ENCODE measurements at regions not wholly inside any gene's neighbourhood (a gene's known extent, or its start where the extent isn't known, plus 50 kb on each side); places are given as distances from the start of the nearest gene placed in this dataset.

GRCh38 chr5:61261136-61261535, 70.9 kb upstream of the ZSWIM6 start:
- no peak for ATAC-seq
- H3K4me1 Mint-ChIP-seq = no peaks in the 10 kb centered on the region
- H3K27me3 ChIP-seq (ENCODE audit: control insufficient read depth, insufficient read depth, low read length) = peaks cover 2% of the 10 kb centered on the region

GRCh38 chr5:61262080-61262479, 70.0 kb upstream of the ZSWIM6 start:
- no peaks in the 10 kb centered on the region for H3K4me1 Mint-ChIP-seq
- Histone ChIP-seq H3K27ac (ENCODE audit: low read length) (no peak overlapping the region), H3K4me3 (ENCODE audit: low read length) (no peak overlapping the region), H3K9me3 (ENCODE audit: control insufficient read depth, insufficient read depth, low read length) (no peaks in the 10 kb centered on the region), H3K4me1 (ENCODE audit: control insufficient read depth, insufficient read depth, low read length) (no peaks in the 10 kb centered on the region), H3K27me3 (ENCODE audit: control insufficient read depth, insufficient read depth, low read length) (peaks cover 2% of the 10 kb centered on the region), H3K36me3 (ENCODE audit: control insufficient read depth, insufficient read depth, low read length) (no peaks in the 10 kb centered on the region)
- no peaks in the 10 kb centered on the region for H3K9me3 Mint-ChIP-seq
- ATAC-seq = no peak
- no peaks in the 10 kb centered on the region for H3K36me3 Mint-ChIP-seq
- no peak overlapping the region for H3K27ac Mint-ChIP-seq
- H3K27me3 Mint-ChIP-seq (ENCODE audit: low read depth in 2 of 2) = peaks cover 0 to 6% of the 10 kb centered on the region in 2 donors
- WGBS (ENCODE audit: insufficient coverage) = 90% methylated on average over 4 of the region's 5 CpGs
- TF ChIP-seq CTCF (IDR thresholded peaks at IDR 0.05) = no peak
- no peak overlapping the region for H3K4me3 Mint-ChIP-seq
- DNase-seq = no peak
- intact Hi-C loops (cut with micrococcal nuclease) = no loop called here

More at GRCh38 chr5:61261136-61261535, 70.9 kb upstream of the ZSWIM6 start:
- no peaks in the 10 kb centered on the region for H3K9me3 Mint-ChIP-seq
- Histone ChIP-seq H3K4me3 (ENCODE audit: low read length) (no peak overlapping the region), H3K9me3 (ENCODE audit: control insufficient read depth, insufficient read depth, low read length) (no peaks in the 10 kb centered on the region), H3K4me1 (ENCODE audit: control insufficient read depth, insufficient read depth, low read length) (no peaks in the 10 kb centered on the region), H3K27ac (ENCODE audit: low read length) (no peak overlapping the region), H3K36me3 (ENCODE audit: control insufficient read depth, insufficient read depth, low read length) (no peaks in the 10 kb centered on the region)
- intact Hi-C loops (cut with micrococcal nuclease) = no loop called here
- peaks cover 0 to 5% of the 10 kb centered on the region in 2 donors for H3K27me3 Mint-ChIP-seq (ENCODE audit: low read depth in 2 of 2)
- H3K36me3 Mint-ChIP-seq = no peaks in the 10 kb centered on the region
- TF ChIP-seq CTCF (IDR thresholded peaks at IDR 0.05) = no peak
- H3K4me3 Mint-ChIP-seq = no peak overlapping the region
- H3K27ac Mint-ChIP-seq = no peak overlapping the region
- DNase-seq = no peak

GRCh38 chr5:61263072-61263471, 69.0 kb upstream of the ZSWIM6 start:
- Mint-ChIP-seq H3K4me3 (no peak overlapping the region), H3K27ac (no peak overlapping the region), H3K9me3 (no peaks in the 10 kb centered on the region), H3K4me1 (no peaks in the 10 kb centered on the region), H3K27me3 (ENCODE audit: low read depth in 2 of 2) (peaks cover 0 to 8% of the 10 kb centered on the region in 2 donors), H3K36me3 (no peaks in the 10 kb centered on the region)
- no peak for DNase-seq
- no peaks in the 10 kb centered on the region for H3K4me1 ChIP-seq (ENCODE audit: control insufficient read depth, insufficient read depth, low read length)
- H3K36me3 ChIP-seq (ENCODE audit: control insufficient read depth, insufficient read depth, low read length) = no peaks in the 10 kb centered on the region
- intact Hi-C loops (cut with micrococcal nuclease) = no loop called here
- peaks cover 2% of the 10 kb centered on the region for H3K27me3 ChIP-seq (ENCODE audit: control insufficient read depth, insufficient read depth, low read length)
- H3K27ac ChIP-seq (ENCODE audit: low read length) = no peak overlapping the region
- no peaks in the 10 kb centered on the region for H3K9me3 ChIP-seq (ENCODE audit: control insufficient read depth, insufficient read depth, low read length)
- WGBS (ENCODE audit: insufficient coverage) = 69% methylated on average over 6 of the region's 6 CpGs
- H3K4me3 ChIP-seq (ENCODE audit: low read length) = no peak overlapping the region
- ATAC-seq = no peak
- TF ChIP-seq CTCF (IDR thresholded peaks at IDR 0.05) = no peak

GRCh38 chr5:61263561-61264272, 68.3 kb upstream of the ZSWIM6 start:
- no peaks in the 10 kb centered on the region for H3K4me1 ChIP-seq (ENCODE audit: control insufficient read depth, insufficient read depth, low read length)
- no peak overlapping the region for H3K27ac ChIP-seq (ENCODE audit: low read length)
- no peak for TF ChIP-seq CTCF (IDR thresholded peaks at IDR 0.05)
- Mint-ChIP-seq H3K9me3 (no peaks in the 10 kb centered on the region), H3K4me1 (no peaks in the 10 kb centered on the region), H3K4me3 (no peak overlapping the region), H3K36me3 (no peaks in the 10 kb centered on the region), H3K27ac (no peak overlapping the region), H3K27me3 (ENCODE audit: low read depth in 2 of 2) (peaks cover 0 to 8% of the 10 kb centered on the region in 2 donors)
- 38% methylated on average over 8 of the region's 11 CpGs for WGBS (ENCODE audit: insufficient coverage)
- H3K4me3 ChIP-seq (ENCODE audit: low read length) = no peak overlapping the region
- H3K9me3 ChIP-seq (ENCODE audit: control insufficient read depth, insufficient read depth, low read length) = no peaks in the 10 kb centered on the region
- peaks cover 2% of the 10 kb centered on the region for H3K27me3 ChIP-seq (ENCODE audit: control insufficient read depth, insufficient read depth, low read length)
- DNase-seq (no peak), ATAC-seq (no peak)
- H3K36me3 ChIP-seq (ENCODE audit: control insufficient read depth, insufficient read depth, low read length) = no peaks in the 10 kb centered on the region
- intact Hi-C loops (cut with micrococcal nuclease) = no loop called here
